ENCODE measurements at regions not wholly inside any gene's neighbourhood (a gene's known extent, or its start where the extent isn't known, plus 50 kb on each side); places are given as distances from the start of the nearest gene placed in this dataset.

DNA sequence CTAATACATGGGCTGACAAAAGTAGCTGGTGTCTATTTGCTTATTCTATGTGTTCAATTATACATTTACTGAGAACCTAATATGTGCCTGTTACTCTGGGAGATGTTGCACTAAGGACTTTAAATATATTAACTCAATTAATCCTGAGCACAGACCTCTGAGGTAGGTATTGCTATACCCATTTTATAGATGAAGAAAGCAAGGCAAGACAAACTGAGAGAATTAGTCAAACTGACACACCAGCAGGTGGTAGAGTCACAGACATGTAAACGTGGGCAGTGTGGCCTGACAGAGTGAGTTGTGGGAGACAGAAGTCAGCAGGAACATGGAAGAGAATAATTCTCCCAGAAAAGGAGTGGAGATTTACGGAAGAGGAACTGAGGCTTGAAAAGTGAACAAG lies 428.9 kb downstream of the LPIN1 start:
- TF ChIP-seq, protein P1, sequence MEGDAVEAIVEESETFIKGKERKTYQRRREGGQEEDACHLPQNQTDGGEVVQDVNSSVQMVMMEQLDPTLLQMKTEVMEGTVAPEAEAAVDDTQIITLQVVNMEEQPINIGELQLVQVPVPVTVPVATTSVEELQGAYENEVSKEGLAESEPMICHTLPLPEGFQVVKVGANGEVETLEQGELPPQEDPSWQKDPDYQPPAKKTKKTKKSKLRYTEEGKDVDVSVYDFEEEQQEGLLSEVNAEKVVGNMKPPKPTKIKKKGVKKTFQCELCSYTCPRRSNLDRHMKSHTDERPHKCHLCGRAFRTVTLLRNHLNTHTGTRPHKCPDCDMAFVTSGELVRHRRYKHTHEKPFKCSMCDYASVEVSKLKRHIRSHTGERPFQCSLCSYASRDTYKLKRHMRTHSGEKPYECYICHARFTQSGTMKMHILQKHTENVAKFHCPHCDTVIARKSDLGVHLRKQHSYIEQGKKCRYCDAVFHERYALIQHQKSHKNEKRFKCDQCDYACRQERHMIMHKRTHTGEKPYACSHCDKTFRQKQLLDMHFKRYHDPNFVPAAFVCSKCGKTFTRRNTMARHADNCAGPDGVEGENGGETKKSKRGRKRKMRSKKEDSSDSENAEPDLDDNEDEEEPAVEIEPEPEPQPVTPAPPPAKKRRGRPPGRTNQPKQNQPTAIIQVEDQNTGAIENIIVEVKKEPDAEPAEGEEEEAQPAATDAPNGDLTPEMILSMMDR (IDR thresholded peaks at IDR 0.05): no peak
- TF ChIP-seq ZFX (IDR thresholded peaks at IDR 0.05; ENCODE audit: borderline replicate concordance): no peak

Data from 22Rv1 (cell line).